Stimulated activated effector memory CD8-positive, alpha-beta T cell treated with anti-CD3 and anti-CD28 coated beads, Interleukin-12 subunit alpha, Interleukin-12 subunit beta, amount 100 ng/mL, for 72 hours (primary cell): ENCODE measurements at regions not wholly inside any gene's neighbourhood (a gene's known extent, or its start where the extent isn't known, plus 50 kb on each side); places are given as distances from the start of the nearest gene placed in this dataset.
"Not testable (repeated sequence)": the region's sequence is repeated elsewhere in the genome, so short reads cannot be mapped to it uniquely, and the experiment has no call there.

Source experiments
- ATAC-seq: fragments of 150-1000 bp; cut with Tn5 transposase; 2 replicates; pipeline ENCODE4 v1.10.0; 2021
- DNase-seq, 2 donors: peaks; one replicate each; pipeline ENCODE4 v3.0.0; 2021 to 2022; ENCODE audit warnings: low spot score in 2 of 2
- H3K27ac Mint-ChIP-seq: one replicate; pipeline ENCODE4 v1.8.0; 2022; ENCODE audit warnings: mild to moderate bottlenecking, mixed read lengths
- H3K36me3 Mint-ChIP-seq: one replicate; pipeline ENCODE4 v1.8.0; 2022; ENCODE audit warnings: mild to moderate bottlenecking, mixed read lengths
- H3K4me1 Mint-ChIP-seq: one replicate; pipeline ENCODE4 v1.8.0; 2022; ENCODE audit warnings: mixed read lengths
- H3K4me3 Mint-ChIP-seq: one replicate; pipeline ENCODE4 v1.8.0; 2022; ENCODE audit warnings: mild to moderate bottlenecking, mixed read lengths
- H3K9me3 Mint-ChIP-seq: one replicate; pipeline ENCODE4 v1.8.0; 2022; ENCODE audit warnings: mixed read lengths

DNA sequence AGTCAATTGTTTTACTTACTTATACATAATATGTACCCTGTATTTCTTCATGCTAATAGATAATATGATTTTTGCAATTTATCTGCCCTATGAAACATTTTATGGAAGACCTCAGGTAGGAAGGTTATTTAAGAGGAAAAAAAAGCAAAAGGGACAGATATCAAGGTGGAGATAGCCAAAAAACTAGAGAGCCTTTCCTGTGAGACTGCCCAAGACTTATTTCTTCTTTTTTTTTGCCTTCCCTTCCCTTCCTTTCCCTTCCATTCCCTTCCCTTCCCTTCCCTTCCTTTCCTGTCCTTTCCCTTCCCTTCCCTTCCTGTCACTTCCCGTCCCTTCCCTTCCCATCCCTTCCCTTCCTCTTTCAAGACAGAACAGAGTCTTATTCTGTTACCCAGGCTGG, 80.6 kb upstream of the HMCN1 start:
- Mint-ChIP-seq H3K4me3 (no peak overlapping the region), H3K4me1 (no peaks in the 10 kb centered on the region), H3K36me3 (no peaks in the 10 kb centered on the region), H3K27ac (no peak overlapping the region), H3K9me3 (no peaks in the 10 kb centered on the region)
- DNase-seq (no peak), ATAC-seq (no peak)

DNA sequence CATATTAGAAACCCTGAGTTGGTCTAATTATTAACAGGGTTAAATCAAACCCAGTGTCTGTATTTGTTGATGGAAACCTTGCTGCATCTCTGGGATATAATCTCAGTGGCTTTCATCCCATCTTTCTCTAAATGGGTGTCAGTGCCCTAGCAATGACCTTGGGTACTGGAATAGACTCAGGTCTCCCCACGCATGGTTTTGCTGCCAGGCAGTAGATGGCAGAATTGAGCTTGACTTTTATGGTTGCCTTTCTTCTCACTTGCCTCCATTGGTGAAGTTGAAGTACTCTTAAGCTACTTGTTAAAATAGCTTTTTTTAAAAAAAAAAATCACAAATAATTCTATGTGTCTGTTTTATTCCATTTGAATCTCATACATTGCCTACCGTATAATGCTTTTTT, 81.8 kb upstream of the HMCN1 start:
- H3K9me3 Mint-ChIP-seq: no peaks in the 10 kb centered on the region

DNA sequence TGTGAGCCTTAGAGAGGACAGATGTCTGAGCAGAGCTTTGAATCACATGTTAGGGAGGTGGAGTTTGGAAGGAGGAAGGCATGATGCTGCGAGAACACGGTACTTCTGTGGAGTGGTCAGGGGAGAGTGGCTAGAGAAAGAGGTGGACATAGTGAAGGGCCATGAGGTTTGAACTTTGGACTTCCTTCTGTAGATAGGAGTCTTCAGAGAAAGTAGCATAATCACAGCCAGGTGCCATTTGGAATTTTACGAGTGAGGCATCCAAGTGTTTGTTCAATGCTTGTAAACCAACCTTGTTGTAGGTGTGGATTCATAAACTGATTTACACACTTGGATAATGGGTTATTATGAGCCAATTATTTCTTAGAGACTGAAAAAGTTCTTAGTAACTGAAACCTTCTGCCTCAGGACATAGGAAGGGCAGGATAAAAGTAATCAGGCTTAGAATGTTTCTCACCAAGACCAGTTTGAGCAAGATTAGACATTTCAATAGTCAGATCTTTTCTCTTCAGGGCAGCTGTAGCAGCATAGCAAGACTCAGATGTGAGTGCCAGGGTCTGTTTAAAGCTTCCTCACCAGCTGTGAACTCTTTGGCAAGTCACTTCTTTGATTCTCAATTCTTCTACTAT, 83.5 kb upstream of the HMCN1 start:
- DNase-seq: no peak
- H3K27ac Mint-ChIP-seq: no peak overlapping the region

More for the DNA sequence above, 81.8 kb upstream of the HMCN1 start:
- DNase-seq (no peak), ATAC-seq (no peak)
- H3K36me3 Mint-ChIP-seq: no peaks in the 10 kb centered on the region
- H3K4me3 Mint-ChIP-seq: no peak overlapping the region
- peaks cover 4% of the 10 kb centered on the region for H3K4me1 Mint-ChIP-seq
- H3K27ac Mint-ChIP-seq: no peak overlapping the region

DNA sequence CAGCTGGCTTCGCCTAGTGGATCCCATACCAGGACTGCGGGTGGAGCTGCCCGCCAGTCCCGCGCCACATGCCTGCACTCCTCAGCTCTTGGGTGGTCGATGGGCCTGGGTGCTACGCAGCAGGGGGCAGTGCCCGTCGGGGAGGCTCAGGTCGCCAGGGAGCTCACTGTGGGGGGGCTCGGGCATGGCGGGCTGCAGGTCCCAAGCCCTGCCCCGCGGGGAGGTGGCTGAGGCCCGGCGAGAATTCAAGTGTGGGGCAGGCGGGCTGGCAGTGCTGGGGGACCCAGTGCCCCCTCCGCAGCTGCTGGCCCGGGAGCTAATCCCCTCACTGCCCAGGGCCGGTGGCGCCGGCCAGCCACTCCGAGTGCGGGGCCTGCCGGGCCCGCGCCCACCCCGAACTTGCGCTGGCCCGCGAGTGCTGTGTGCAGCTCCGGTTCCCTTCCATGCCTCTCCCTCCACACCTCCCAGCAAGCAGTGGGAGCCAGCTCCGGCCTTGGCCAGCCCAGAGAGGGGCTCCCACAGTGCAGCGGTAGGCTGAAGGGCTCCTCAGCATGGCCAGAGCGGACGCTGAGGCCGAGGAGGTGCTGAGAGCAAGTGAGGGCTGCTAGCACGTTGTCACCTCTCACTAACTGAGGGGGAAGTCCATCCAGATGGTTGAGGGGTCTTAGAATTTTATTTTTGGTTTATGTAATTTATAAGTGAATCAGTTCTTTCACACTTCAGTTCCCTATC, 85.2 kb upstream of the HMCN1 start:
- no peak for DNase-seq
- H3K36me3 Mint-ChIP-seq: no peaks in the 10 kb centered on the region
- H3K27ac Mint-ChIP-seq: no peak overlapping the region
- no peak for ATAC-seq
- H3K9me3 Mint-ChIP-seq: no peaks in the 10 kb centered on the region
- no peak overlapping the region for H3K4me3 Mint-ChIP-seq
- H3K4me1 Mint-ChIP-seq: peaks cover 13% of the 10 kb centered on the region

More for the DNA sequence above, 83.5 kb upstream of the HMCN1 start:
- no peaks in the 10 kb centered on the region for H3K9me3 Mint-ChIP-seq
- H3K36me3 Mint-ChIP-seq: no peaks in the 10 kb centered on the region
- no peak overlapping the region for H3K4me3 Mint-ChIP-seq
- ATAC-seq: no peak
- peaks cover 4% of the 10 kb centered on the region for H3K4me1 Mint-ChIP-seq

DNA sequence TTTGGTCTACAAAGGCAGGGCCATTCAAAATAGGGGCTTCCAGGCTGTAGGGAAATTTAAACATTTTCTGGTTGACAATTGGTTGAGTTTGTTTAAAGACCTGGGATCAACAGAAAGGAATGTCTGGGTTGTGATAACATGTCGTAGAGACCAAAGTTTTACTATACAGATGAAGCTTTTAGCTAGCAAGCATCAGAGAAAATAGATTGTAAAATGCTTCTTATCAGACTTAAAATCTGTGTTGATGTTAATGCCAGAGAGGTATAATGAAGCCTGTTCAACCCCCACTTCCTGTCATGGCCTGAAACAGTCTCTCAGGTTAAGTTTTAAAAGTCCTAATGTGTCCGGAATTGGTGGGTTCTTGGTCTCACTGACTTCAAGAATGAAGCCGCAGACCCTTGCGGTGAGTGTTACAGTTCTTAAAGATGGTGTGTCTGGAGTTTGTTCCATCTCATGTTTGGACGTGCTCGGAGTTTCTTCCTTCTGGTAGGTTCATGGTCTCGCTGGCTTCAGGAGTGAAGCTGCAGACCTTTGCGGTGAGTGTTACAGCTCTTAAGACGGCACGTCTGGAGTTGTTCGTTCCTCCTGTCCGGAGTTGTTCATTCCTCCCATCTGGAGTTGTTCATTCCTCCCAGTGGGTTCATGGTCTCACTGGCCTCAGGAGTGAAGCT, 86.5 kb upstream of the HMCN1 start:
- H3K36me3 Mint-ChIP-seq, H3K9me3 Mint-ChIP-seq, DNase-seq, ATAC-seq, H3K4me3 Mint-ChIP-seq: not testable (repeated sequence)
- peaks cover 13% of the 10 kb centered on the region for H3K4me1 Mint-ChIP-seq
- peak overlapping the region; percentile 40 for H3K27ac Mint-ChIP-seq

DNA sequence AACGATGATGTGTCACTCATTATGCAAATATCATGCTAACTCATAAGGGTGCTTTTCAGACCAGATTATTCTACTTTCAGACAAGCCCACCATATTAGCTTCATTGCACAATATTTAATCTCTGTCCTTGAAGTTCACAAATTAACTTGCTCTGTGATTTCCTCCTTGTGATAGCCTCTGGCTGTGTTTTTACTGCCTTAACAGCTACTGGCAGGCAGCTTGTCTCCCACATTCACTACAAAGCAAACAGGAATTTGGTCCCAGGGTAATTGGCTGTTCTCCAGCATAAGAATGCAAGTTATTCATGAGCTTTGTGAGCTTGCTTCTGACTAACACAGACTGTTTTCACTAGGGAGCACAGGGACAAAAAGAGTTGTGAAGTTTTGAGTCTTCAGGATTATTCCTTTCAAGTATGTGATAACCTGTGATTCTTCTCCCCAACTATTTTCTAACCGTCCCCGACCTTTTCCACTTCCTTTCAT, 87.9 kb upstream of the HMCN1 start:
- no peak for DNase-seq
- ATAC-seq: no peak
- Mint-ChIP-seq H3K27ac (no peak overlapping the region), H3K4me1 (peaks cover 13% of the 10 kb centered on the region), H3K4me3 (no peak overlapping the region), H3K9me3 (no peaks in the 10 kb centered on the region), H3K36me3 (no peaks in the 10 kb centered on the region)

DNA sequence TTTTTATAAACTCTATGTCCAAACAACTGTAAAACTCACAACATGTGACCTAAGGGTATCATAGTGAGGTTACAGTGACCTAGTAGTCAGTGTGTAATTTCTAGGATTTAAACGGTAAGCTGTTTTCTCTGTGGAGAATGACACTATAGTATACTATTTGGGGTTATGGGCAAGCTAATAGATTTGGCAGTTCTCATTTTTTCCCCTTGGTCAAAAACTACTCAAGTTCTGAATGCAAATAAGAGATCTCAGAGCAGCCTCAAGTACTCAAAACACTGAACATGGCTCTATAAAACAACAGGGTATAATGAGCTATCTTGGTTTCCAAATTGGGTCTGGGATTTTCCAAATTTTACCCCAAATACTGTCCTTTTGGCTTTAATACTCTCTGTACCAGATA, 88.5 kb upstream of the HMCN1 start:
- no peak overlapping the region for H3K4me3 Mint-ChIP-seq
- peak overlapping the region; percentile 40 for H3K27ac Mint-ChIP-seq
- H3K9me3 Mint-ChIP-seq: no peaks in the 10 kb centered on the region
- no peaks in the 10 kb centered on the region for H3K36me3 Mint-ChIP-seq
- ATAC-seq: no peak
- DNase-seq: no peak
- peaks cover 13% of the 10 kb centered on the region for H3K4me1 Mint-ChIP-seq

DNA sequence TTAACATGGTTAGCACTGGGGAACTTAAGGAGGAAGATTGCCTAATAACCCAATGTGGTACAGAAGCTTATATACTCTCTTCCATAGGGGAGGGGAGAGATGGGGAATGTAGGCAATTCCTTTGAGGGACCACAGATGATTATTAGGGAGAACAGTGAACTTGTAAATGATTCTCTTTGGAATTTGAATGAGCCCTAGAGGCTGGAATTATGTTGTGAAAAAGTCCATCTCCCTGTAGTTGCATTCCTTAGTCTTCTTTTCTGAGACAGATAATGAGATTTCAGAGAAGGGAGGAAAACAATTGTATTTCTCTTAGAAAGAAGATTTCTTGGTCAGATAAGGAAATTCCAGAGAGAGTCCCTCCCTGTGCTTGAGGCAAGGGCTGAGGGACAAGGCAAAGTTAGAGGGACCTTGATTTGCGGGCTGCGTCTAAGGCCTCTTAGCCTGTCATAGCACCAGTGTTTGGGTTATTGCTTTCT, 89.0 kb upstream of the HMCN1 start:
- Mint-ChIP-seq H3K4me3 (no peak overlapping the region), H3K4me1 (peaks cover 13% of the 10 kb centered on the region), H3K9me3 (no peaks in the 10 kb centered on the region), H3K36me3 (no peaks in the 10 kb centered on the region), H3K27ac (peak overlapping the region; percentile 40)
- ATAC-seq: no peak
- DNase-seq: no peak

DNA sequence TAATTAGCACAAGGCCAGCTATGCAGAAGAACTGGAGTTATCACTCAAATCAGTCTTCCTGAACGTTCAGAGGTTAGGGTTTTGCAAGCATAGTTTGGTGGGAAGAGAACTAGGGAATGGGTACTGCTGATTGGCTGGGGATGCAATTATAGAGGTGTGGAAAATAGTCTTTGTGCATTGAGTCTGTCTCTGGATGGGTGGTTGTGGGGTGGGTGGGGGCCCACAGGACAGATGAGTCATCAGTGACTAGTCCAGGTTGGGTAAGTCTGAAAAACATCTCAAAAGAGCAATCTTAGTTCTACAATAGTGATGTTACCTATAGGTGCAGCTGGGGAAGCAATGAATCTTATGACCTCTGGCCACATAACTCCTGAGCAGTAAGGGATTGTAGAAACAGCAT, 89.7 kb upstream of the HMCN1 start:
- ATAC-seq (peak; percentile 93), DNase-seq (no peak)
- no peak overlapping the region for H3K4me3 Mint-ChIP-seq
- H3K9me3 Mint-ChIP-seq: no peaks in the 10 kb centered on the region
- no peaks in the 10 kb centered on the region for H3K36me3 Mint-ChIP-seq
- peak overlapping the region; percentile 40 for H3K27ac Mint-ChIP-seq
- peaks cover 13% of the 10 kb centered on the region for H3K4me1 Mint-ChIP-seq

DNA sequence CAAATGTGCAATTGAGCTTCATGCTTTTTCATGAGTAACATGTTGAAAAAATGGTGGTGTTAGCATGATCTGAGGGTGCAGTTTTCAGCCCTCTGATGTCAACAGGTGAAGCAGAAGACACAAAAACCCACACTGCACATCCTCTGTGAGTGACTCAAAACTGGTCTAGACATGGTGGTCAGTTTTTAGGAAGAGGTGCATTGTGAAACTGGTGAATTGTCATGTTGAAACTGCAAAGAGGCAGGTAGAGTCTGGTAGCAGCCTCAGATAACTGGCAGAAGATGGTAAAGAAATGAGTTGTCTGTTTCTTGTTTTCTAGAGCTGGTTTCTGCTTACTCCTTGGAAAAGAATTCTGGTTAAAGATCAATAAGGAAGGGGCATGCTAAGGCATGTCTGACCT, 97.3 kb upstream of the HMCN1 start:
- DNase-seq: peak; percentile 5 to 74
- H3K9me3 Mint-ChIP-seq: peaks cover 4% of the 10 kb centered on the region
- ATAC-seq: peak; percentile 99
- H3K36me3 Mint-ChIP-seq: no peaks in the 10 kb centered on the region
- H3K4me1 Mint-ChIP-seq: peaks cover 26% of the 10 kb centered on the region
- peak overlapping the region; percentile 30 for H3K4me3 Mint-ChIP-seq
- H3K27ac Mint-ChIP-seq: peak overlapping the region; percentile 86

DNA sequence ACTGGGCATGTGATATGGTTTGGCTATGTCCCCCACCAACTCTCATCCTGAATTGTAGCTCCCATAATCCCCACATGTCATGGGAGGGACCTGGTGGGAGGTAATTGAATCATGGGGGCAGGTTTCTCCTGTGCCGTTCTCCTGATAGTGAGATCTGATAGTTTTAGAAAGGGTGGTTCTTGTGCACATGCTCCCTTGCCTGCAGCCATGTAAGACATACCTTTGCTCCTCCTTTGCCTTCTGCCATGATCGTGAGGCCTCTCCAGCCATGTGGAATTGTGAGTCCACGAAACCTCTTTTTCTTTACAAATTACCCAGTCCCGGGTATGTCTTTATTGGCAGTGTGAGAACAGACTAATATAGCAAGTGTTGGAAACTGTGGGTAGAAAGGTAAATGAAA, 99.5 kb upstream of the HMCN1 start:
- Mint-ChIP-seq H3K27ac (no peak overlapping the region), H3K4me3 (no peak overlapping the region), H3K9me3 (peaks cover 4% of the 10 kb centered on the region), H3K4me1 (peaks cover 26% of the 10 kb centered on the region), H3K36me3 (no peaks in the 10 kb centered on the region)
- DNase-seq (no peak), ATAC-seq (no peak)

DNA sequence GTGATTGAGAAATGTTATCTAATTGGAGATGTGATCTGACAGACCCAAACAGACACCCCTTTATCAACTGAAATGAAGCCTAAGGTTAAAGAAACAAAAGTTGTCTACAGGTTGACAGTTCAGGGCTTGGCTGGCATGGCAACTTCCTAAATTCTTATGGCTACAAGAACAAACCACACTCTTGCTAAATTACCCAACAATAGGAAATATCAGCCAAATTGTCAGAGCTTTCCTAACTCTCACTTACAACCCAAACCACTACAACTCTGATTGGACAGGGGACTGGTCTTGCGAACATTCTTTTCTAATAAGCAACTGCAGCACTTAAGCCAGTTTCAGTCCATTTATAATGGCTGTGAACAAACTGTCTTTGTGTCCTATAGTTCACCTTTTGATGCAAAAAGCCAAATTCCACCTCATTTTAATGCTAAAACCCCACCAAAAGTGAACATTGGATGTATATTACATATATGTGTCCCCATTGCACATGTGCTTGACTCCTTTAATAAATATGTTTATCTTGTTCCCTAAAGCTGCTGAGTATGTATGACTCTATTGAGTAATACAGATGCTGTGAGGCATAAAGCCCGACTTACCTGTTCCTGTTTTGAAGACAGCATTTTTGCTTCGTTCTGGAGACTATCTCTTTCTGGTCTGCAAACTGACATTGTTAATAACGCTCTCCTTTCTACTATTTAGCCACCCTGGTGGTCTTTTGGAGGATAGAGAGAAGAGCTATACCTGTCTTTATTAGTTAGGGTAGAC, 101.3 kb upstream of the HMCN1 start:
- Mint-ChIP-seq H3K27ac (no peak overlapping the region), H3K4me3 (no peak overlapping the region), H3K36me3 (no peaks in the 10 kb centered on the region), H3K4me1 (peaks cover 22% of the 10 kb centered on the region), H3K9me3 (no peaks in the 10 kb centered on the region)
- DNase-seq: no peak
- ATAC-seq: no peak

DNA sequence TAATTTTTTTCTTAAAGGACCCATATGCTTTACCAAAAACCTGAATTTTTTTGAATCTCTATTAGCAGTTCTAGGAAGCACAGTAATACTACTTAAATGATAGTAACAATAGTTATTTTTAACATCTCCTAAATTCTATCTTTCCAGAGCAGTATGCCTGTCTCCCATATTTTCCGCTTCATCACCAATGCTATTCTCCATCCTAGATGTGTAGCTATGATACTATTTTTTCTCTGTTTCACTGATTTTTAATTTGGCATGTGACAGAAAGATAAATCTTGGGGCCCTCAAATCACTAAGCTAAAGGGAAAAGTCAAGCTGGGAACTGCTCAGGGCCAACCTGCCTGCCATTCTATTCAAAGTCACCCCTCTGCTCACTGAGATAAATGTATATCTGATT, 102.3 kb upstream of the HMCN1 start:
- peaks cover 13% of the 10 kb centered on the region for H3K4me1 Mint-ChIP-seq
- no peak overlapping the region for H3K27ac Mint-ChIP-seq
- no peak overlapping the region for H3K4me3 Mint-ChIP-seq
- H3K36me3 Mint-ChIP-seq: no peaks in the 10 kb centered on the region
- DNase-seq: no peak
- no peak for ATAC-seq
- H3K9me3 Mint-ChIP-seq: no peaks in the 10 kb centered on the region

DNA sequence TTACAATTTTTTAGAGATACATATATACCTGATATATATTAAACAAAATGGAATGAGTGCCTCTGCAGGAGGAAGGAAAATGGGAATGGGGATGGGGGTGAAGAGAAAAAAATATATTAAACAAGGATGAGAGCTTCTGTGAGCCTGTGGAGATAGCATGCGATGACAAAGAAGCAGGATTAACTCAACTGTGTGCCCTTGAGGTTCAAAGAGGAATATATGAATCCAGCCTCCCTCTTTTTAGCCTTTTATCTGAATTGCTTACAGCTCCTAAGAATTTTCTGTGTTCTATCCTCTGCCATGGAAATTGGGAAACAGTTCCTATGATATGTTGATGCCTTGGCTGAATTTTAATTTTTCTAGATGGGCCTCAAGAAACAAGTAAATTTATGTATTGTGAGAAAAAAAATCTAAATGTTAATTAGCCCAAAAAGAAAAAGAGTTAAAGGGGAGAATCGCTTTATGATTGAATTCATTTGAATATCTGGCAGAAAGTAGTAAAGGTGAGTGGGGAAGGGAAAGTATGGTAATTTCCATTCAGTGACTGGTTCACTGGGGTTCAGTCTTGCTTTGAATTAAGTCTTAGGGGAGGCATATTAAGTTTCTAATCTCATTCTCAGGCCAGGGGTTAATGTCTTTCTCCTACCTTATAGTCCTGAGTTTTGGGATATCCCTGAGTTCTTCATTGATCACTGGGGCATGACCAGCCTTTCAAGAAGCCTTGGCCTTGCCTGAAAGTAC, 106.3 kb upstream of the HMCN1 start:
- Mint-ChIP-seq H3K36me3 (no peaks in the 10 kb centered on the region), H3K4me1 (no peaks in the 10 kb centered on the region), H3K9me3 (peaks cover 2% of the 10 kb centered on the region), H3K27ac (no peak overlapping the region), H3K4me3 (no peak overlapping the region)
- ATAC-seq: no peak
- DNase-seq: no peak

DNA sequence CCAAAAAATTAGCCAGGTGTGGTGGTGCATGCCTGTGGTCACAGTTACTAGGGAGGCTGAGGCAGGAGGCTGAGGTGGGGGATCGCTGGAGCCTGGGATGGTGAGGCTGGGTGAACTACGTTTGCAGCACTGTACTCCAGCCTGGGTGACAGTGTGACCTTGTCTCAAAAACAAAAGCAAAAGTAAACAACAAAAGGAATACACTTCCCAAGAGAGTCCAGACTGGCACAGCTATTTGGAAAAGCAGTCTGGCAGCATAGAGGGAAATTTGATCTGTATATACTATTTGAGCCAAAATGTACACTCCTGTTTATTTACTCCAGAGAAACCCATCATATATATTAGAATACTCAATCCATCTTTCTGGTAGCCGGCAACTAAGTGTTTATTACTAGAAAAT, 107.0 kb upstream of the HMCN1 start:
- peaks cover 2% of the 10 kb centered on the region for H3K9me3 Mint-ChIP-seq
- no peak overlapping the region for H3K27ac Mint-ChIP-seq

More for the DNA sequence above, 107.0 kb upstream of the HMCN1 start:
- Mint-ChIP-seq H3K36me3 (no peaks in the 10 kb centered on the region), H3K4me1 (no peaks in the 10 kb centered on the region), H3K4me3 (no peak overlapping the region)
- DNase-seq (no peak), ATAC-seq (no peak)
